ENCODE measurements at regions not wholly inside any gene's neighbourhood (a gene's known extent, or its start where the extent isn't known, plus 50 kb on each side); places are given as distances from the start of the nearest gene placed in this dataset.

DNA sequence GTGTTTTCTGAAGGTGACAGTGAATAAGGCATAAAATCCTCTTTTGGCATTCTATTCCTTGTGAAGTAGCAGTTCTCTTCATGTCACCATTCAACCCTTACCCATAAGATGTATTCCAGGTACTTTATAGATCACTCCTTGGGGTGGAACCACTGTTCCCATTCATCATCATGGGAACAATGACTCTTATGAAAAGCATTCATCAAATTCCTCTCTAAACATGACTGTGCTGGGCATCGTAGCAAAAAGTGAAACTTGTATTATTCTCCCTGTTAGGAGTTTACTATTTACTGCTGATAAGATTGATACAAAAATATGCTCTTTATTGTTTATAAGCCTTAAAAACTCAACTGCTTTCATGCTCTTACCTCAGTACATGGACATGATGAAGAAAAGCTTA lies 793.4 kb downstream of the LIG4 start:
- TF ChIP-seq, protein P1, sequence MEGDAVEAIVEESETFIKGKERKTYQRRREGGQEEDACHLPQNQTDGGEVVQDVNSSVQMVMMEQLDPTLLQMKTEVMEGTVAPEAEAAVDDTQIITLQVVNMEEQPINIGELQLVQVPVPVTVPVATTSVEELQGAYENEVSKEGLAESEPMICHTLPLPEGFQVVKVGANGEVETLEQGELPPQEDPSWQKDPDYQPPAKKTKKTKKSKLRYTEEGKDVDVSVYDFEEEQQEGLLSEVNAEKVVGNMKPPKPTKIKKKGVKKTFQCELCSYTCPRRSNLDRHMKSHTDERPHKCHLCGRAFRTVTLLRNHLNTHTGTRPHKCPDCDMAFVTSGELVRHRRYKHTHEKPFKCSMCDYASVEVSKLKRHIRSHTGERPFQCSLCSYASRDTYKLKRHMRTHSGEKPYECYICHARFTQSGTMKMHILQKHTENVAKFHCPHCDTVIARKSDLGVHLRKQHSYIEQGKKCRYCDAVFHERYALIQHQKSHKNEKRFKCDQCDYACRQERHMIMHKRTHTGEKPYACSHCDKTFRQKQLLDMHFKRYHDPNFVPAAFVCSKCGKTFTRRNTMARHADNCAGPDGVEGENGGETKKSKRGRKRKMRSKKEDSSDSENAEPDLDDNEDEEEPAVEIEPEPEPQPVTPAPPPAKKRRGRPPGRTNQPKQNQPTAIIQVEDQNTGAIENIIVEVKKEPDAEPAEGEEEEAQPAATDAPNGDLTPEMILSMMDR (IDR thresholded peaks at IDR 0.05; ENCODE audit: control insufficient read depth, insufficient read depth, low read depth, low read length, missing control alignments), result no peak
- H3K4me3 ChIP-seq (ENCODE audit: control insufficient read depth, low read depth, low read length), result no peak overlapping the region
- DNase-seq (ENCODE audit: low read depth), result no peak

DNA sequence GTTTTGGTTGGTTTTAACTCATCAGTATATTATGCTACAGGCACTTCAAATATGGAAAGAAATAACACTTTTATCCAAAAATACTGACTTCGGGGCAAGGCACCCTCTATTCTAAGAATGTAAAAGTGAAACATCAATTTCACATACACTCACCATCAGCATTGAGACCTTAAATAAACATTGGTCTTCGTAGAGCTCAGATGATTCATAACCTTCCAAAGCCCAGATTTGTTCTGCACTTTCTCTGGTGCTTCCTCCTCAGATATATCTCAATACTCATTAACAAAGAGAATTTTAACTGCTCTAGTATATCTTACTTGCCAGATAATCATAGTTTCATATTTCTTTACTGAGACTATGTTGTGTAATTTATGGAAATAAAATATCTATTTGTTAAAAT lies 794.3 kb downstream of the LIG4 start:
- no peak overlapping the region for H3K4me3 ChIP-seq (ENCODE audit: control insufficient read depth, low read depth, low read length)
- TF ChIP-seq, protein P1 (IDR thresholded peaks at IDR 0.05; ENCODE audit: control insufficient read depth, insufficient read depth, low read depth, low read length, missing control alignments), result no peak
- no peak for DNase-seq (ENCODE audit: low read depth)

DNA sequence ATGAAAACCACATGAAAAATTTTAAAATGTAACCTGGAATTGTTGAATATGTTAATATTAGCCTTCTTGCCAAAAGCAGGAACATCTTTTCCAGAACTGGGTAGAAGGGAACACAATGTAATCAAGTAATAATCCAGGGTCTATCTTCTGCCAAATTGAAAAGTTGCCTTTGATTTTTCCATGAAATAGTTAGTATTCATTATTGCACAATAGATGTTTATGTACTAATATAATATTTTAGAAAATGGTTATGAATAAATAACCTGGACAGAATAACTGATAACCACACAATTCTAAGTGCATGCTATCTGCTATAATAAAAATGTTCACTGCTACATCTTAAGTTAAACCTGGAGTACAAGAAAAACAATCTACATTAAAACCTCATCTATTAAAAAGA lies 802.3 kb downstream of the LIG4 start:
- DNase-seq (ENCODE audit: low read depth), result no peak
- H3K4me3 ChIP-seq (ENCODE audit: control insufficient read depth, low read depth, low read length), result no peak overlapping the region
- TF ChIP-seq, protein P1 (IDR thresholded peaks at IDR 0.05; ENCODE audit: control insufficient read depth, insufficient read depth, low read depth, low read length, missing control alignments), result no peak

DNA sequence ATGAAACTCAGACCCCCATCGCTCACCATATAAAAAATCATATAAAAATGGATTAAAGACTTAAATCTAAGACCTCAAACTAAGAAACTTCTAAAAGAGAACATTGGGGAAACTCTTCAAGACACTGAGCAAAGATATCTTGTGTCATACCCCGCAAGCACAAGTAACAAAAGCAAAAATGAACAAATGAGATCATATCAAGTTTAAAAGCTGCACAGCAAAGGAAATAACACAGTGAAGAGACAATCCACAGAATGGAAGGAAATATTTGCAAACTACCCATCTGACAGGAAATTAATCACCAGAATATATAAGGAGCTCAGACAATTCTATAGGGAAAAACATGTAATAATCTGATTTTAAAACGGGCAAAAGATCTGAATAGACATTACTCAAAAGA lies 808.3 kb downstream of the LIG4 start:
- TF ChIP-seq, protein P1 (IDR thresholded peaks at IDR 0.05; ENCODE audit: control insufficient read depth, insufficient read depth, low read depth, low read length, missing control alignments), result no peak
- no peak overlapping the region for H3K4me3 ChIP-seq (ENCODE audit: control insufficient read depth, low read depth, low read length)
- DNase-seq (ENCODE audit: low read depth), result no peak

DNA sequence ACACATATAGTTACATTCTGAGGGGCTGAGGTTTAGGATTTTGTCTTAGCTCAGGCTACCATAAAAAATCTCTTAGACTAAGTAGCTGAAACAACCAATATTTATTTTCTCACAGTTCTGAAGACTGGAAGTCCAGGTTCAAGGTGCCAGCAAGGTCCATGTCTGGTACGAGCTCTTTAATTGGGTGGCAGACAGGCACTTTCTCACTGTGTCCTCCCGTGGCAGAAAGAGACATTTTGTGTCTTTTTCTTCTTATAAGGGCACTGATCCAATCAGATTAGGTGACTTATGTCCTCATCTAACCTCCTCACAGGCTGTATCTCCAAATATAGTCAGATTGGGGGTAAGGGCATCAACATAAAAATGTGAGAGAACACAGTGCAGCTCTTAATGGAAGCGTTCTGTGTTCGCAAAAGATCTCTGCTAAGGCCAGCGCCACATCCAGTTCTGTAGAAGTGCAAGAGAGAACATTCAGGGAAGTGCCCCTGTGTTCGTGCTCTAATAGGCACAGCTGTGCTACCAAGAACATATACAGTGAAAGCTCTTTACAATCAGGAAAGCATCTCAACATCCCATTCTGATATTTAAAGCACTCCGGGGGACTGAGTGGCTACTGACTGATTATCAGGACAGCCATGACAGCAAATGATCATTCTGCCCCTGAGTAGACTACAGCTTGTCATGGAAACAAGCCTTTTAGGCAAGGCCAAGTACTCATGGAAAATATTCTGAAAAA lies 819.2 kb downstream of the LIG4 start:
- TF ChIP-seq, protein P1 (IDR thresholded peaks at IDR 0.05; ENCODE audit: control insufficient read depth, insufficient read depth, low read depth, low read length, missing control alignments), result no peak
- DNase-seq (ENCODE audit: low read depth), result no peak
- H3K4me3 ChIP-seq (ENCODE audit: control insufficient read depth, low read depth, low read length), result no peak overlapping the region

DNA sequence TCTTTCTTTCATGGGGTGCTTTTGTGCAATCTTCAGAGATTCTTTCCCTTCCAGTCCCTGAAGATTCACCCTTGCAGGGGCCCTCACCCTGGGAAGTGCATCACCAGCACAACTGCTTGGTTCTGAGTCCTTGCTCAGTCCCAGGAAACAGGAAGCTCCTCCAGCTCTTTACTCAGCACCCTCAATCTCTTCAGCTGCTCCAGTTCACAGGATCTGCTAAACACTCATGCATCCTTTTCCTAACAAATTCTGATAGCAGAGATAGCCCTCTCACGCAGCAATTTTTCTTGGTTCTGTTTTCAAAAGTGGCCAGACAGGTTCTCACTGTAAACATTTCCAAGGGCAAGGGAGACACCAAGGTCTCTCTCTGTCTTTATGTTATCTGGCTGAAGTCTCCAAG lies 823.1 kb downstream of the LIG4 start:
- DNase-seq (ENCODE audit: low read depth), result no peak
- H3K4me3 ChIP-seq (ENCODE audit: control insufficient read depth, low read depth, low read length), result no peak overlapping the region
- TF ChIP-seq, protein P1 (IDR thresholded peaks at IDR 0.05; ENCODE audit: control insufficient read depth, insufficient read depth, low read depth, low read length, missing control alignments), result no peak
